GM18511 (cell line): ENCODE measurements at regions not wholly inside any gene's neighbourhood (a gene's known extent, or its start where the extent isn't known, plus 50 kb on each side); places are given as distances from the start of the nearest gene placed in this dataset.
"Not testable (repeated sequence)": the region's sequence is repeated elsewhere in the genome, so short reads cannot be mapped to it uniquely, and the experiment has no call there.

Experiments
- ATAC-seq: cut with Tn5 transposase; IDR thresholded peaks from one replicate; pipeline ENCODE4 v1.9.1; 2021; ENCODE audit warnings: mild to moderate bottlenecking, moderate library complexity; ENCODE audit not compliant: unreplicated experiment

DNA sequence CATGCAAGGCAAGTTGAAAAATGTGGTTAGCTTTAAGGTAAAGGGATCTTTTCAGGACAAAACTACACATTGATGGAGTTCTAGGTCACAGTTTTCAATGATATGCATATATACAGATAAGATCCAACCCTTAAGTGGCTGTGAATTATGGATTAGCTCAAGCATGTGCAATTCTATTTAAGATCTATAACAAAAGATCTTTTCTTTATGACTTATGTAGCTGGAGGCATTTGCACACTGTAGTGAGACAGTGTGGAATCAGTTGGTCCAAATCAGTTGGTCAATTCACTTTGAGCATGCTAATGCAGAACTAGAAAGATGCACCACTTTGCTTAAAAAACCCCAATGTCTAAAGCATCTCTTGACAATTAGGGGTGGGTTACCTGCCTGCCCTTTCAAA lies 417.1 kb upstream of the ZEB2 start:
- no peak for ATAC-seq

DNA sequence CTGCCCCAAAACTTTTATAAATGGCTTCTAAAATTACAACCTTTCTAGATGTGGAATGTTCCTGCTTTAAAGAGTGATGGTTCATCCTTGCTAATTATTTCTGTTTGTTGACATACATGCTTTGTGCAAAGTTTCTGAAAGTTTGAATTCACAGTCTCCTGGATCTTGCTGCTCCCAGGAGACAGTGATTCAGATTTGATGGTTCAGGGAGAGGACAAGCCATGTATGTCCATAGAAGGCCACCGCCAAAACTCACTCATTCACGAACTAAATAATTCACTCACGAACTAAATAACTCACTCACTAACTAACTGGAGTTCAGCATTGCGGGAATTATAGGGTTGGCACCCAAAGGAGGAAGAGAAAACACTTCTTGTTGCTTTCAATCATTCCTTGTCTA lies 416.5 kb upstream of the ZEB2 start:
- no peak for ATAC-seq

DNA sequence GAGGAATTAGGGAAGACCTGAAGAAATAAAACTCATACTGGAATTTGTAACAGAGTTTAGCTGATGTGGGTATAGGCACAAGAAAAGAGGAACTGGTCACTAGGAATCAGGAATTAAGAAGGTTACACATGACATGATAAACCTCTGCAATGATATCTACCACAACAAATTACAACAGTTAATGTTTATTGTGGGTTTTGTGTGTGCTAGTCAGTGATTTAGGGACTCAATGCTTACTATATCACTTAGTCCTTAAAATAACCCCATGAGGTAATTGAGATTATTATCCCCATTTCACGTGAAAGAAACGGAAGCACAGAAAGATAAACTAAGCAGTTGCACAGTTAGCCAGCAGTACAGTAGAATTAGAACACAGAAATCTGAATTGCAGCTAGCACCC lies 415.8 kb upstream of the ZEB2 start:
- no peak for ATAC-seq

DNA sequence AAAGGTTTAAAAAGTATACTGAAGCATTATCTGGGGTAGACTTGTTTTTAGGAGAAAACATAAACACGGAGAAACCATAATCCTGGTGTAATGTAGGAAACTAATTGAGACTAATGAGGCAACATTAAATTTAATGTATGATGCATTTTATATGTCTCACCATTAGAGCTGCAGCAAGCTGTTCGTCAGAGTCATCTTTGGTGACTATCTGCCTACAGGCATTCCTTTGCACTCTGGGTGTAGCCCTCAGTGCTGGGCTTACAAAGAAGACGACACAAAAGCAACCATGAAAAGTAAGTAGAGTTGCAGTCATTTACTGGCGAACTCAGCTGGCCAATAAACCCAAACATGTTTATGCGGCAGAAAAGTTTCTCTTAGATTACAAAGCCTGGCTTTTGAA lies 415.3 kb upstream of the ZEB2 start:
- ATAC-seq = no peak

DNA sequence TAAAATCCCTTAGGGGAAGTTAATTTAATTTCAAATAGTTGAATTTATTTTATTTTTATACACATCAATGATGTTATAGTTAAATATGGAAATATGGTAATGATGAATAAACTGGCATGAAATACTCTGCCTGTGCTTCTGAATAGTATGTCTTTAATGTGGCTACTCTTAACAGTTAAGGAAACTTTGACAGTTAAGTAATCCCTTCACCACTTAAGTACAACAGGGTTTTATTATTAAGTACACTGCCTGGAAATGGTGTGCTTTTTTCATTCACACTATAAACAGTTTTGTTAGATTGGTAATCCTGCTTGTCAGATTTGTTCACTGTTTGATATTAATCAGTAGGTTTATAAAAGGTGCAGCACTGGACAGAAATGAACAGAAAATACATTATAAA lies 412.0 kb upstream of the ZEB2 start:
- ATAC-seq = no peak

DNA sequence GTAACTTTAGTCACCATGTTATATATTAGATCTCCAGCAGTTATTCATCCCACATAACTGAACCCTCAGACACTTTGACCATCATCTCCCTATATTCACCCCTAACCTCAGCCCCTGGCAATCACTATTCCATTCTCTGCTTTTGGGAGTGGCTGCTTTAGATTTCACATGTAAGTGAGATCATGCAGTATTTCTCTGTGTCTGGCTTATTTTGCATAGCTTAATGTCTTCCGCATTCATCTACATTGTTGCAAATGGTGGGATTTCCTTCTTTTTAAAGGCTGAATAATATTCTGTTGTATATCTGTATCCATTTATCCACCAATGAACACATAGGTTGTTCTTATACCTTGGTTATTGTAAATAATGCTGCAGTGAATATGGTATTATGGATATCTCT lies 411.6 kb upstream of the ZEB2 start:
- no peak for ATAC-seq

DNA sequence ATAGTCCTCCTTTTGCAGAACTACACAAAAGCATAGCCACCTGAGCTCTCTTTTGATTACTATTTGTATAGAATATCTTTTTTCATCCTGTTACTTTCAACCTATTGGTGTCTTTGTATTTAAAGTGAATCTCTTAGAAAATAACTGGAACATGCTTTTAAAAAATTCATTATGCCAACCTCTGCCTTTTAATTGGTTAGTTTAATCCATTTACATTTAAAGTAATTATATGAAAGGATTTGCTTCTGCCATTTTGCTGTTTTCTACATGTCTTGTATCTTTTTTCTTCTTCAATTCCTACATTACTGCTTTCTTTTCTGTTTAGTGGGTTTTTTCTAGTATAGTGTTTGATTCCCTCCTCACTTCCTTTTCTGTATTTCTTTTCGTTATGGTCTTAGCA lies 407.5 kb upstream of the ZEB2 start:
- no peak for ATAC-seq

DNA sequence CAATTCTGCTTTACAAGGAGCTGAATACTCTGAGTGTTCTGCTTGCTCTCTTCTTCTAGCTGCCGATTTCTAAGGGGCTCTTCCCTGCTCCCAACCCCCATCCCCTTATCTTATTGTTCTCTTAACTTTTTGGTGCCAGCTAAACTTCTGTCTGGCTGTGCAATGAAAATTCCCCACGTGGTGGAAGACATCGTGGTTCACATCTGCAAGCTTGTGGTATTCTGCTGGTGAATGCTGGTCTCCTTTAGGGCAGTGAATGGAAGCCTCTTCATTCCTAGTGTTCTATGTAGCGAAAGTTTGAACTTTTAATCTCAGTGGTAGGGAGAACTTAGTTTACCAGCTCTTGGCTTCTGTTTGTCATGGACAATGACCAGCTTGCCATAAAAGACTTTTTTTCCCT lies 406.0 kb upstream of the ZEB2 start:
- no peak for ATAC-seq

DNA sequence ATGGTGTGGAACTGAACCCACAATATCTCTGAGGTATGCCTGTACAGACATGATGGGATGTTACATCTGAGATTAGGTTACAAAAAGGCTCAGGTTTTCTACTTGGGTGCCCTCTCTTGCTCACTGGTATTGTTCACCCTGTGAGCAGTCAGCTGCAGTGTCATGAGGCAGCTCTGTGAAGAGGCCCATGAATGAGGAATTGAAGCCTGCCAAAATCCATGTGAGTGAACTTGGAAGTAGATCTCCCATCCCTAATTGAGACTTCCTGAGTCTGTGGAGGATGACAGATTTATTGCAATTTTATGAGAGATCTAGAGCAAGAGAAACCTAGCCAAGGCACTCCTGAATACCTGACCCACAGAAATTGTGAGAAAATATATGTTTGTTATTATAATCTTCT lies 404.9 kb upstream of the ZEB2 start:
- ATAC-seq = no peak

DNA sequence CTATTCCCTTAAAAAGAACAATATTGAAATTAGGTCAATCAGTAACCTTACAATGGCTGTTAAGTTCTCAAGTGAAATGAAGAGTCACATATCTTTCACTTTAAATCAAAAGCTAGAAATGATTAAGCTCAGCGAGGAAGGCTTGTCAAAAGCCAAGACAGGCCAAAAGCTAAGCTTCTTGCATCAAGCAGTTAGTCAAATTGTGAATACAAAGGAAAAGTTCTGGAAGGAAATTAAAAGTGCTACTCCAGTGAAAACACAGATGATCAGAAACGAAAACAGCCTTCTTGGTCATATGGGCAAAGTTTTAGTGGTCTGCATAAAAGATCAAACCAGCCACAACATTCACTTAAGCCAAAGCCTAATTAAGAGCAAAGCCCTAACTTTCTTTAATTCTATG lies 402.6 kb upstream of the ZEB2 start:
- no peak for ATAC-seq

DNA sequence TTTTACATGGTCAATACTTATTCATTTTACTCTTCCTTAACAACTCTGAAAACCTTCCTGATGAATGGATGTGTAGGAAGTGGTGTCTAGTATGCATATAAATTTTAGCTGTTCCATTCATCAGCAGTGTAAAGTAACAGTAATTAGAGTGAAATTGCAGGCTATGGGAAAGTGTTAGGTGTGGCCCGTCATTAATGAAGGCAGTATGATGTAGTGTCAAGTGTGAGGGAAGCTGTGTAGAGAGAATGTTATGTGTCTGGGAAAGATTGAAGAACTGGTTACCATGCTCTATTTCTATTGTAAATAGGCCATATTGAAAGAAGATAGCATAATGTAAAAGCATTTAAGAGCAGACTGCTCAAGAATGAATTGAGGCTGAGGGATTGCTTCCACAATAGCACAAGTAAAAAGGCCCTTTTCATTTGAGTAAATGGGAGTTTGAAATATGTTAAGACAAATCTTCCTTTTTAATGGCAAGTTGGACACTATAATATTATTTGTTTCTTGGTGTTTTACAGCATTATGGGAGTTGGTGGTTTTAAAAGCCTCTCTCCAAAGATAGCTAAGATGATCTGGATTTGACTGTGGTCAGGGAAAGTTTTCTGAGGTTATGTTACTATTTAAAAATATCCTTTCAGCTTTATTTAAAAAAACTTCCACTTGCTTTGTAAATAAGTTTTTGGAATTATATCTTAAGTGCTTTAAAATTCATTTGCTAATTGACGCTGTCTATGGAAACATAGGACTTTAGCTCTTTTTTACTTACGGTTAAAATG lies 401.0 kb upstream of the ZEB2 start:
- ATAC-seq = no peak

DNA sequence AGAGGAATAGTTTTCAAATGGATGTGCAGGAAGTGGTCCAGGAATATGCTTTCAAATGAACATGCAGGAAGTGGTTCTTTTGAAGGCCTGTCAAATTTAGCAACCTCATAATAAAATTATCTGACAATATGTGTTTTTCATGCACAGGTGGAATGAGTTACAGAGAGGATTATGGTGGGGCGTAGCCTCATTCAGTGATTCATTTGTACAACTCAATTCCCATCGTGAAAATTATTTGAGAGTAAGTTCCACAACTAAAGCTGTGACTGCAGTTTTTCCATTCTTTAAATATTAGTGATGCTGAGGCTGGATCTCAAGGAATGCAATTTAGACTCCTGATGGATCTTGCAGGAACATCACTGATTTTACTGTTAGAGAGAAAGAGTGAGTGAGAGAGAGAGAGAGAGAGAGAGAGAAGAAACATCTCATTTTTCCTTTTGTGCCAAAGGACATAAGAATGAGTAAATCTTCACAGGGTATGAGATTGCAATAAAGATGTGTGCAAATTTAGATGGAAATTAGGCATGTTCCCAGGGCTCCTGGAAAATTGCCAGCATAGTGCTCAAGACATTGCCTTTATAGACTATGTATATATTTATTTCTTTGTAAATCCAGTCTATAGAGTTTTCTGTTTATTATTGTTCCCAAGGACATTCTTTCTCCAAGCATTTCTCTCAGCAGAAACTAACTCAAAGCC lies 394.9 kb upstream of the ZEB2 start:
- no peak for ATAC-seq

DNA sequence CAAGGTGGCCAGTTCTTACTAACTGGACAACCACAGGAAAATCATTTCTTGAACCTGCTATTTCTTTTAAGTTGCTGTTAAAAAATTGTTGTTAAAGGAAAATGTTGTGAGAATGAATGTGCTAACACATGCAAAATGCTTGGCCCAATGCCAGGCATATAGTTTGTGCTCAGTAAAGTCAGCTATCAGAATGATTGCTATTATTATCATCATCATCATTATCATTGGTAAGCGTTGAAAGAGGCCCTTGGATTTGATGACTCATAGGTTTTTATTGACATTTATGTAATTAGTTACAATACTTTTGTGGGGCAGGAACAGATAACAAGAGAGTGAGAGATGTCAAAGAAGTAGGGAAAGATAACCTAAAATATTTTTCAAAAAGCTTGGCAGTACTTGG lies 394.2 kb upstream of the ZEB2 start:
- ATAC-seq = no peak

DNA sequence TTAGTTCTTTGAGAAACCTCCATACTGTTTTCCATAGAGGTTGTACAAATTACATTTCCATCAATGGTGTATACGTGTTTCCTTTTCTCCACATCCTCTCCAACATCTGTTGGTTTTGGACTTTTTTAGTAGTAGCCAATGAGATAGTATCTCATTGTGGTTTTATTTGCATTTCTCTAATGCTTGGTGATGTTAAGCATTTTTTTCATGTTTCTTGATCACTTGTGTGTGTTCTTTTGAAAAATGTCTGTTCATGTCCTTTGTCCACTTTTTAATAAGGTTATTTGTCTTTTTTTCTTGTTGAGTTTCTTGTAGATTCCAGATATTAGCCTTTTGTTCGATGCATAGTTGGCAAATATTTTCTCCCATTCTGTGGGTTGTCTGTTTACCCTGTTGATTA lies 392.3 kb upstream of the ZEB2 start:
- ATAC-seq = no peak

DNA sequence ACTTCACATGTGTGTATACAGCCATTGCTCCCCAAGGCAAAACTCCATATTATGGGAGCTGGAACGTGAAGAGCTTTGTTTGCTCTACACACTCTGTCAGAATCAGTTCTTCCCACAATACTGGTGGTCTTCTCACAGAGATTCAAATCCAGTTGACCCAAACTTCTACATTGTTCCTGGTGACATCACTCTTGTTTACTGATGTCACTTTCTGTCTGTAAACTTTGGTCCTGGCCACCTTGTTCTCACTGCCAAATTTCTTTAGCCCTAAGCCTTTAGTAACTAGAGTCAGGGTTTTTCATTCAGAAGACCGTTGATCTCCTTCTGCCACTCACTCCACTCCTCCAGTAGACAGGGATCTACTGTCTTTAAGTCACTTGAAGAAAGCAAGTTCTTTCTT lies 386.0 kb upstream of the ZEB2 start:
- ATAC-seq = no peak

DNA sequence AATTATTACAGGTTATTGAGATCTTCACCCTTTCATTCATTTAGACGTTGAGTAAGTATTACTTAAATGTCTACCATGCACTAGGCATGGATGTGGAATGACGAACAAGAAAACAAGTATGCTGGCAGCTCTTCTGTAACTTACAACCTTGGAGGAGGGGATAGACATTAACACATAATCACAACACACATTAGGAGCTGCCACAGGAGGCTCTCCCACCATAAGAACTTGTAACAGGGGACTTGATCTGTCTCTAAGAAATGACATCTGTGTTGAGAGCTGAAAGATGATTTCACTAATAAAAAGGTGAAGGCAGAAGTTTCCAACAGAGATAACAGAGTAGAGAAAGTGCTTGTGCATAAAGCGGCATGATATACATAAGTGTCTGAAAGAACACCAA lies 384.7 kb upstream of the ZEB2 start:
- no peak for ATAC-seq

DNA sequence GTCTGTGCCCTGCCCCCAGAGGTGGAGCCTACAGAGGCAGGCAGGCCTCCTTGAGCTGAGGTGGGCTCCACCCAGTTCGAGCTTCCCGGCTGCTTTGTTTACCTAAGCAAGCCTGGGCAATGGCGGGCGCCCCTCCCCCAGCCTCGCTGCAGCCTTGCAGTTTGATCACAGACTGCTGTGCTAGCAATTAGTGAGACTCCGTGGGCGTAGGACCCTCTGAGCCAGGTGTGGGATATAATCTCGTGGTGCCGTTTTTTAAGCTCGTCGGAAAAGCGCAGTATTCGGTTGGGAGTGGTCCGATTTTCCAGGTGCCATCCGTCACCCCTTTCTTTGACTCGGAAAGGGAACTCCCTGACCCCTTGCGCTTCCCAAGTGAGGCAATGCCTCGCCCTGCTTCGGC lies 383.1 kb upstream of the ZEB2 start:
- not testable (repeated sequence) for ATAC-seq

DNA sequence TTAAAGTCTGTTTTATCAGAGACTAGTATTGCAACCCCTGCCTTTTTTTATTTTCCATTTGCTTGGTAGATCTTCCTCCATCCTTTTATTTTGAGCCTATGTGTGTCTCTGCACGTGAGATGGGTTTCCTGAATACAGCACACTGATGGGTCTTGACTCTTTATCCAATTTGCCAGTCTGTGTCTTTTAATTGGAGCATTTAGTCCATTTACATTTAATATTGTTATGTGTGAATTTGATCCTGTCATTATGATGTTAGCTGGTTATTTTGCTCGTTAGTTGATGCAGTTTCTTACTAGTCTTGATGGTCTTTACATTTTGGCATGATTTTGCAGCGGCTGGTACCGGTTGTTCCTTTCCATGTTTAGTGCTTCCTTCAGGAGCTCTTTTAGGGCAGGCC lies 381.5 kb upstream of the ZEB2 start:
- not testable (repeated sequence) for ATAC-seq

DNA sequence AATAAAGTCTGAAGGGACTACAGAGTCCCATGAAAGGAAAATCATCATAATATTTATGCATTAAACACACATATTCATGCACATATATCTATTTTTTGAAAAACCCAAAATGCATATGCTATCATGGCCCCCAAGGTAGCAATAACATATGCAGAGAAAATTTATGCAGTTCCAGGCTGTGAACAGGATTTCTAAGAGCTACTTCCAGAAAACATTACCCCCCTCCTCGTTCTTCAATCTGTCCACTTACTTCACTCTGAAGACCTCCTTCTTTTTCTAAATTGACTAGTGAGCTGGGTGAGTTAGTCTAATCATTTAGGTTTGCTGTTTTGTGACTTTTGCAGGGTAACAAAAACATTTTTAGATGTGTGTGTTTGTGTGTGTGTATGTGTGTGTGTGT lies 376.4 kb upstream of the ZEB2 start:
- no peak for ATAC-seq

DNA sequence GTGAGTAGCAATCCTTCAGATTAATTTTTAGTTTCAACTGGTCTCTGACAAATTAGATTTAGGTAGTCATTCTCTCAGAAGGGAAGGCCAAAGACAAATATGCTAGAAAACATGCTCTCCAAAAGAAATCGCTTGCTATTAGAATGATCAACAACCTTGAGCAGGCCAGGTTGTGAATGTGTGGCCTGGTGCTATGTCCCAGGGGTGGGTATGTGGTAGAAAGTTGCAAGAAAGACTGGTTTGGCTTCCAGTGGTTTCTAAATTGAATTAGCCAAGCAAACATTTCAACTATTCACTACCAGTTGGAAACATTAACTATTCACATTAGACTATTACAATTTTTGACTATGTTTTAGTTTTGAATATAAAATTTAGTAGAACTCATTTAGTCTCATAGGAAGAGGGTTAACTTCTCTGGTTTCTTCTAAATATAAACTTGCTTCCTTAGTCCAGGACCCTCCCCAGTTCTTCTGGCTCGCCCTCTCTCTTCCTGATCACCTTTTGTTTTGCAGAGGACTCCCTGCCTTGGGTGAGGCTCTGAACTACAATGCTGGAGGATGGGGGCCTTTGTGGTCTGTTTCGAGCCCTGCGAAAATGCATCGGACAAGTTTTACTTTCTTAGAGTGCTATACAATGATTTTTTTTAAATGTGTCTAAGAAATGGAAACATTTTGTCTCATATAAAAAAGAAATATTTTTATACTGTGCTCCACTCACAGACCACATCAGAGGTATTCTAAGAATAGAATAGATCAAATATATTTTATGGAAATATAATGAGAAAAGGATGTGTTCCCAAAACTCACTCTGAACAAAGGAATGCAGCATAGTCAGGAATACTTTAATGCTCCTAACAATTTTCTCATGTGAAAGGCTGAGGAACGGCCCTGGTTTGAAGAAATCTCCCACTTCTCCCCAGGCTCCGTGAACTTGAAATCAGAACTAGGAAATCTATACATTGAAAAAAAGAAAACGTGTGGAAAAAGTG lies 375.0 kb upstream of the ZEB2 start:
- ATAC-seq = no peak

DNA sequence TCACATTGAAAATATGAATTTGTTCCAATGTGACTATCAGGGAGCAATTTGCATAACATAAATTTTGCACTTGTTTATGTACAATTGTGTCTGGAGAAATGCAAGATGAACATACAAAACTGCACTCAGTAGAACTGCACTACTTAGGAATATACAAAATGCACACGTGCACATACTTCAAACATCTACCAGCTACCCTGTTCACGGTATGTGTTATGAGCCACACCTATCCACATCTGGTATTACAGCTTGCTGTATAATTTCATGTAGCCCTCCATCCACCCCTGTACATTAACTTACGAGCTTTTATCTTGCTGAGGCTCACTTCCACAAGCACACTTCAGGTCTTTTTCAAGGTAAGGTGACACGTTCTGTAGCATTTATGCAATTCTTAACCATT lies 373.5 kb upstream of the ZEB2 start:
- ATAC-seq = no peak

DNA sequence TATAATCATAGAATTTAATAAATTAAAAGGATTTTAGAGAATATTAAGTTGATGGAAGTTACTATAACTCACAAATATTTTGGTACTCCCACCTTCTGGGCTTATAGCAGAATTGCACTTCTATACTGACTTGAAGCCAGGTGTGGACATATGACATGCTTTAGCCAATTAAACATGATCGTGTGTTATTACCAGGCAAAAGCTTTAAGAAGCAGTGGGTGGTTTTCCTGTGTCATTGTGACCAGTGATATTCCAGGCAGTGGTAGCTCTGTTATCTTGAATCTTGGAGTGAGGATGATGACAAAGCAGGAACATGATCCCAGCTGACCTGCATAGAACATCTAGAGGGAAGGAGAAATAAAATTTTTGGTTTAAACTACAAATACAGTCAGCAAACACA lies 370.9 kb upstream of the ZEB2 start:
- peak; percentile 65 for ATAC-seq
